SK-N-SH treated with all-trans-retinoic acid at 6 μM for 48 hours (cell line): ENCODE measurements at regions not wholly inside any gene's neighbourhood (a gene's known extent, or its start where the extent isn't known, plus 50 kb on each side); places are given as distances from the start of the nearest gene placed in this dataset.

Experiments
- ARNTL ChIP-seq: fragments of 450-650 bp; formaldehyde crosslinking; IDR thresholded peaks from 2 replicates; pipeline ENCODE4 v1.5.0; 2020; ENCODE audit warnings: low read depth, mild to moderate bottlenecking, moderate library complexity, borderline replicate concordance
- BACH2 ChIP-seq: fragments of 250-450 bp; sonication (Bioruptor Pico); IDR thresholded peaks from 2 replicates; pipeline ENCODE4 v1.9.0; 2021; ENCODE audit warnings: mild to moderate bottlenecking, borderline replicate concordance
- CSDC2 ChIP-seq: fragments of 250-450 bp; sonication (Bioruptor Pico); IDR thresholded peaks from 2 replicates; pipeline ENCODE4 v1.5.0; 2020; ENCODE audit warnings: mild to moderate bottlenecking, moderate library complexity
- ISL1 ChIP-seq: fragments of 250-450 bp; sonication (Bioruptor Pico); IDR thresholded peaks from 2 replicates; pipeline ENCODE4 v2.1.2; 2022; ENCODE audit warnings: mild to moderate bottlenecking, moderate library complexity
- PPARA ChIP-seq: fragments of 250-450 bp; sonication (Bioruptor Pico); IDR thresholded peaks from 2 replicates; pipeline ENCODE4 v1.5.0; 2020; ENCODE audit warnings: mild to moderate bottlenecking, borderline replicate concordance
- ZFP3 ChIP-seq: fragments of 250-450 bp; sonication (Bioruptor Pico); IDR thresholded peaks from 2 replicates; pipeline ENCODE4 v1.5.0; 2020; ENCODE audit warnings: mild to moderate bottlenecking, moderate library complexity
- TF ChIP-seq, protein P1 (sequence below): fragments of 250-450 bp; sonication (Bioruptor Pico); IDR thresholded peaks from 2 replicates; pipeline ENCODE4 v1.8.0; 2020; ENCODE audit warnings: mild to moderate bottlenecking, moderate library complexity, borderline replicate concordance
- TF ChIP-seq, protein P2 (sequence below): fragments of 250-450 bp; sonication (Bioruptor Pico); IDR thresholded peaks from 2 replicates; pipeline ENCODE4 v1.8.0; 2021; ENCODE audit warnings: low read depth, mild to moderate bottlenecking, moderate library complexity, borderline replicate concordance

DNA sequence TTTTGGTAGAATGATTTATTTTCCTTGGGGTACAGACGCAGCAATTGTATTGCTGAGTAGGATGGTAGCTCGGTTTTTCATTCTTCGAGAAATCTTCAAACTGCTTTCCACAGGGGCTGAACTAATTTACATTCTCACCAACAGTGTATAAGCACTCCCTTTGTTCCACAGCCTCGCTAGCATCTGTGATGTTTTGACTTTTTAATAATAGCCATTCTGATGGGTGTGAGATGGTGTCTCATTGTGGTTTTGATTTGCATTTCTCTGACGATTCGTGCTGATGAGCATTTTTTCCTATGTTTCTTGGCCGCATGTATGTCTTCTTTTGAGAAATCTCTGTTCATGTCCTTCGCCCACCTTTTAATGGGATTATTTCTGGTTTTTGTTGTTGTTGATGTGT is 54.8 kb upstream of the UQCRFS1 start:
- no peak for TF ChIP-seq ZFP3 (CRISPR knock-in tag)
- TF ChIP-seq BACH2 (CRISPR knock-in tag): no peak
- TF ChIP-seq, protein P1, sequence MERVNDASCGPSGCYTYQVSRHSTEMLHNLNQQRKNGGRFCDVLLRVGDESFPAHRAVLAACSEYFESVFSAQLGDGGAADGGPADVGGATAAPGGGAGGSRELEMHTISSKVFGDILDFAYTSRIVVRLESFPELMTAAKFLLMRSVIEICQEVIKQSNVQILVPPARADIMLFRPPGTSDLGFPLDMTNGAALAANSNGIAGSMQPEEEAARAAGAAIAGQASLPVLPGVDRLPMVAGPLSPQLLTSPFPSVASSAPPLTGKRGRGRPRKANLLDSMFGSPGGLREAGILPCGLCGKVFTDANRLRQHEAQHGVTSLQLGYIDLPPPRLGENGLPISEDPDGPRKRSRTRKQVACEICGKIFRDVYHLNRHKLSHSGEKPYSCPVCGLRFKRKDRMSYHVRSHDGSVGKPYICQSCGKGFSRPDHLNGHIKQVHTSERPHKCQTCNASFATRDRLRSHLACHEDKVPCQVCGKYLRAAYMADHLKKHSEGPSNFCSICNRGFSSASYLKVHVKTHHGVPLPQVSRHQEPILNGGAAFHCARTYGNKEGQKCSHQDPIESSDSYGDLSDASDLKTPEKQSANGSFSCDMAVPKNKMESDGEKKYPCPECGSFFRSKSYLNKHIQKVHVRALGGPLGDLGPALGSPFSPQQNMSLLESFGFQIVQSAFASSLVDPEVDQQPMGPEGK (CRISPR knock-in tag): no peak
- no peak for TF ChIP-seq ARNTL (CRISPR knock-in tag)
- TF ChIP-seq PPARA (CRISPR knock-in tag): no peak
- TF ChIP-seq, protein P2, sequence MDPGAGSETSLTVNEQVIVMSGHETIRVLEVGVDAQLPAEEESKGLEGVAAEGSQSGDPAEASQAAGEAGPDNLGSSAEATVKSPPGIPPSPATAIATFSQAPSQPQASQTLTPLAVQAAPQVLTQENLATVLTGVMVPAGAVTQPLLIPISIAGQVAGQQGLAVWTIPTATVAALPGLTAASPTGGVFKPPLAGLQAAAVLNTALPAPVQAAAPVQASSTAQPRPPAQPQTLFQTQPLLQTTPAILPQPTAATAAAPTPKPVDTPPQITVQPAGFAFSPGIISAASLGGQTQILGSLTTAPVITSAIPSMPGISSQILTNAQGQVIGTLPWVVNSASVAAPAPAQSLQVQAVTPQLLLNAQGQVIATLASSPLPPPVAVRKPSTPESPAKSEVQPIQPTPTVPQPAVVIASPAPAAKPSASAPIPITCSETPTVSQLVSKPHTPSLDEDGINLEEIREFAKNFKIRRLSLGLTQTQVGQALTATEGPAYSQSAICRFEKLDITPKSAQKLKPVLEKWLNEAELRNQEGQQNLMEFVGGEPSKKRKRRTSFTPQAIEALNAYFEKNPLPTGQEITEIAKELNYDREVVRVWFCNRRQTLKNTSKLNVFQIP (CRISPR knock-in tag): no peak
- no peak for TF ChIP-seq ISL1 (CRISPR knock-in tag)
- TF ChIP-seq CSDC2 (CRISPR knock-in tag): no peak
